ENCODE measurements at regions not wholly inside any gene's neighbourhood (a gene's known extent, or its start where the extent isn't known, plus 50 kb on each side); places are given as distances from the start of the nearest gene placed in this dataset.

GRCh38 chrX:30943984-30944383, 54.9 kb upstream of the TAB3 start:
- DNase-seq = no peak
- H3K27ac ChIP-seq = no peak overlapping the region
- intact Hi-C loops (cut with DNase I; ENCODE audit: low total_unique reads) = no loop called here

GRCh38 chrX:30941898-30942297, 52.8 kb upstream of the TAB3 start:
- intact Hi-C loops (cut with DNase I; ENCODE audit: low total_unique reads) = no loop called here
- DNase-seq = no peak
- Histone ChIP-seq H3K36me3 (no peaks in the 10 kb centered on the region), H3K27me3 (no peaks in the 10 kb centered on the region), H3K4me3 (no peak overlapping the region), H3K9me3 (no peaks in the 10 kb centered on the region), H3K27ac (no peak overlapping the region), H3K4me1 (peaks cover 0 to 3% (median 0%) of the 10 kb centered on the region in 4 donors)
- WGBS, 5 donors = 39 to 79% (median 68%) methylated on average over 1 of the region's 1 CpG
- TF ChIP-seq POLR2AphosphoS5 (IDR thresholded peaks at IDR 0.05) (no peak), EP300 (IDR thresholded peaks at IDR 0.05) (no peak), CTCF (IDR thresholded peaks at IDR 0.05) (no peak), POLR2A (IDR thresholded peaks at IDR 0.05) (no peak)

More at GRCh38 chrX:30943984-30944383, 54.9 kb upstream of the TAB3 start:
- TF ChIP-seq CTCF (IDR thresholded peaks at IDR 0.05) = no peak
- no peak for TF ChIP-seq EP300 (IDR thresholded peaks at IDR 0.05)
- no peak for TF ChIP-seq POLR2A (IDR thresholded peaks at IDR 0.05)
- no peak for TF ChIP-seq POLR2AphosphoS5 (IDR thresholded peaks at IDR 0.05)
- Histone ChIP-seq H3K36me3 (no peaks in the 10 kb centered on the region), H3K4me3 (no peak overlapping the region), H3K9me3 (no peaks in the 10 kb centered on the region), H3K4me1 (peaks cover 0 to 3% (median 0%) of the 10 kb centered on the region in 4 donors), H3K27me3 (no peaks in the 10 kb centered on the region)

- Histone ChIP-seq H3K36me3 (no peaks in the 10 kb centered on the region), H3K9me3 (no peaks in the 10 kb centered on the region), H3K27ac (no peak overlapping the region), H3K4me1 (peaks cover 0 to 3% (median 0%) of the 10 kb centered on the region in 4 donors), H3K27me3 (no peaks in the 10 kb centered on the region), H3K4me3 (no peak overlapping the region)
- 25 to 61% (median 47%) methylated on average over 4 of the region's 4 CpGs for WGBS, 5 donors
- intact Hi-C loops (cut with DNase I; ENCODE audit: low total_unique reads) = no loop called here
- peak in 1 of 3 donors; percentile 14 for TF ChIP-seq POLR2AphosphoS5 (IDR thresholded peaks at IDR 0.05)
- no peak for TF ChIP-seq POLR2A (IDR thresholded peaks at IDR 0.05)
- DNase-seq = peak in 1 of 2 donors; percentile 57
Observed at GRCh38 chrX:30939928-30940327, 50.9 kb upstream of the TAB3 start.
